IMR-90 (cell line): ENCODE measurements at regions not wholly inside any gene's neighbourhood (a gene's known extent, or its start where the extent isn't known, plus 50 kb on each side); places are given as distances from the start of the nearest gene placed in this dataset.
A peak's percentile ranks its signal among the peaks of the same experiment; 100 is the strongest.

Experiments used
- ATAC-seq: fragments of 200-7000 bp; cut with Tn5 transposase; 2 replicates; pipeline ENCODE4 v1.9.1; 2020; ENCODE audit warnings: low read depth, mild to moderate bottlenecking, moderate library complexity
- BruUV-seq: library from RNA; stranded (reverse); fragments of 400-500 nt; replicated peaks from 2 replicates; lab custom pipeline; 2021; lab: Mats Ljungman, UMichigan
- CTCF ChIA-PET: fragments of 300-600 bp; formaldehyde crosslinking; extraction: SDS; loops from one replicate; lab custom pipeline; 2021; ENCODE audit warnings: antibody characterized with exemption; lab: Yijun Ruan, JAX
- POLR2A ChIA-PET: fragments of 300-600 bp; sonication (Branson Sonifier 250); formaldehyde crosslinking; loops from one replicate; lab custom pipeline; 2022; ENCODE audit warnings: antibody characterized with exemption; ENCODE audit not compliant: unreplicated experiment; lab: Charles Lee
- DNase-seq: peaks from one replicate; pipeline ENCODE4 v3.0.0; 2013
- H2AFZ ChIP-seq: replicated peaks from 2 replicates; pipeline ENCODE3; 2013; ENCODE audit warnings: low read length, mild to moderate bottlenecking; ENCODE audit not compliant: poor library complexity
- H2AK5ac ChIP-seq: 2 replicates; pipeline ENCODE4 v1.6.1; 2013; ENCODE audit warnings: low read depth, low read length, inconsistent platforms
- H2AK9ac ChIP-seq: replicated peaks from 2 replicates; pipeline ENCODE3; 2013; ENCODE audit warnings: mild to moderate bottlenecking, low read depth, low read length, moderate library complexity; ENCODE audit not compliant: poor library complexity
- H2BK120ac ChIP-seq: 2 replicates; pipeline ENCODE4 v1.6.1; 2013; ENCODE audit warnings: low read depth, low read length, inconsistent platforms
- H2BK15ac ChIP-seq: 3 replicates; pipeline ENCODE4 v1.6.1; 2013; ENCODE audit warnings: low read depth, low read length, inconsistent platforms
- H2BK20ac ChIP-seq: 2 replicates; pipeline ENCODE4 v1.6.1; 2013; ENCODE audit warnings: low read depth, mild to moderate bottlenecking, inconsistent platforms, low read length, moderate library complexity
- H2BK5ac ChIP-seq: 2 replicates; pipeline ENCODE4 v1.6.1; 2013; ENCODE audit warnings: mild to moderate bottlenecking, low read depth, low read length, inconsistent platforms; ENCODE audit not compliant: poor library complexity, severe bottlenecking
- H3K14ac ChIP-seq: replicated peaks from 2 replicates; pipeline ENCODE4 v1.6.1; 2013; ENCODE audit warnings: low read depth, low read length, inconsistent platforms
- H3K18ac ChIP-seq: 2 replicates; pipeline ENCODE4 v1.6.1; 2013; ENCODE audit warnings: low read depth, low read length, control low read depth
- H3K23ac ChIP-seq: 2 replicates; pipeline ENCODE4 v1.6.1; 2013; ENCODE audit warnings: low read depth, low read length, inconsistent platforms
- H3K27ac ChIP-seq: 2 replicates; pipeline ENCODE4 v1.5.1; 2013; ENCODE audit warnings: mild to moderate bottlenecking, control low read depth, low read length; ENCODE audit not compliant: insufficient read depth
- H3K27me3 ChIP-seq: 2 replicates; pipeline ENCODE4 v1.6.1; 2013; ENCODE audit warnings: low read length; ENCODE audit not compliant: control insufficient read depth, insufficient read depth
- H3K36me3 ChIP-seq: 2 replicates; pipeline ENCODE4 v1.6.1; 2013; ENCODE audit warnings: low read length, mixed read lengths; ENCODE audit not compliant: control insufficient read depth, insufficient read depth
- H3K4ac ChIP-seq: 2 replicates; pipeline ENCODE4 v1.6.1; 2013; ENCODE audit warnings: low read depth, low read length, inconsistent platforms
- H3K4me1 ChIP-seq: 2 replicates; pipeline ENCODE4 v1.6.1; 2013; ENCODE audit warnings: low read length, mixed read lengths; ENCODE audit not compliant: control insufficient read depth, insufficient read depth
- H3K4me2 ChIP-seq: 2 replicates; pipeline ENCODE4 v1.6.1; 2013; ENCODE audit warnings: low read depth, mild to moderate bottlenecking, control low read depth, low read length, moderate library complexity
- H3K4me3 ChIP-seq: 2 replicates; pipeline ENCODE4 v1.5.1; 2013; ENCODE audit warnings: low read depth, mild to moderate bottlenecking, control low read depth, low read length, moderate library complexity; ENCODE audit not compliant: insufficient read depth
- H3K56ac ChIP-seq: 2 replicates; pipeline ENCODE4 v1.6.1; 2013; ENCODE audit warnings: low read length, inconsistent platforms; ENCODE audit not compliant: insufficient read depth; ENCODE audit errors: extremely low read depth
- H3K79me1 ChIP-seq, 2 experiments: 2 replicates each; pipeline ENCODE4 v1.6.1; 2013; ENCODE audit warnings: low read length in 2 of 2, inconsistent platforms in 1 of 2, low read depth in 1 of 2
- H3K9ac ChIP-seq: 2 replicates; pipeline ENCODE4 v1.6.1; 2013; ENCODE audit warnings: low read depth, low read length, control low read depth
- H3K9me1 ChIP-seq: 2 replicates; pipeline ENCODE4 v1.6.1; 2013; ENCODE audit warnings: low read length, inconsistent platforms; ENCODE audit not compliant: insufficient read depth
- H3K9me3 ChIP-seq: 2 replicates; pipeline ENCODE4 v1.6.1; 2013; ENCODE audit warnings: low read length; ENCODE audit not compliant: control insufficient read depth, insufficient read depth
- H4K20me1 ChIP-seq: 2 replicates; pipeline ENCODE4 v1.6.1; 2013; ENCODE audit warnings: low read length, inconsistent platforms; ENCODE audit not compliant: insufficient read depth
- H4K5ac ChIP-seq: 2 replicates; pipeline ENCODE4 v1.6.1; 2013; ENCODE audit warnings: mild to moderate bottlenecking, low read depth, low read length, control low read depth
- H4K8ac ChIP-seq, 2 experiments: 2 replicates each; pipeline ENCODE4 v1.6.1; 2013; ENCODE audit warnings: low read depth in 2 of 2, low read length in 2 of 2, control low read depth in 1 of 2, inconsistent platforms in 1 of 2
- H4K91ac ChIP-seq: 2 replicates; pipeline ENCODE4 v1.6.1; 2013; ENCODE audit warnings: low read depth, low read length, inconsistent platforms; ENCODE audit not compliant: insufficient read depth
- BHLHE40 ChIP-seq: fragments of 150-350 bp; IDR thresholded peaks from 2 replicates; pipeline ENCODE4 v1.6.1; 2016; ENCODE audit warnings: mild to moderate bottlenecking, low read depth, low read length
- CEBPB ChIP-seq: IDR thresholded peaks from 2 replicates; pipeline ENCODE4 v1.6.1; 2012; ENCODE audit warnings: low read depth, low read length, improper control_type of control experiment
- CHD1 ChIP-seq: IDR thresholded peaks from 2 replicates; pipeline ENCODE4 v1.6.1; 2012; ENCODE audit warnings: low read depth, low read length, improper control_type of control experiment
- FOS ChIP-seq: fragments of 150-350 bp; IDR thresholded peaks from 2 replicates; pipeline ENCODE4 v1.6.1; 2016; ENCODE audit warnings: low read depth, low read length
- NFE2L2 ChIP-seq: fragments of 150-350 bp; IDR thresholded peaks from 2 replicates; pipeline ENCODE4 v1.6.1; 2016; ENCODE audit warnings: low read depth, mild to moderate bottlenecking, low read length
- RAD21 ChIP-seq: IDR thresholded peaks from 2 replicates; pipeline ENCODE4 v1.6.1; 2012; ENCODE audit warnings: low read length, improper control_type of control experiment
- RCOR1 ChIP-seq: IDR thresholded peaks from 2 replicates; pipeline ENCODE4 v1.6.1; 2012; ENCODE audit warnings: mild to moderate bottlenecking, low read length, improper control_type of control experiment; ENCODE audit not compliant: insufficient replicate concordance
- RFX5 ChIP-seq: IDR thresholded peaks from 2 replicates; pipeline ENCODE4 v1.8.0; 2012; ENCODE audit warnings: low read depth, mild to moderate bottlenecking, low read length, moderate library complexity
- WGBS, 2 experiments: methylation state at CpG; one replicate each; pipeline versions ENCODE4 v1.1.5 to v1.1.7; 2013; ENCODE audit warnings: missing lambda C conversion rate in 2 of 2; ENCODE audit not compliant: insufficient read length in 1 of 2; ENCODE audit errors: extremely low coverage in 2 of 2; 5-methylcytosine and 5-hydroxymethylcytosine counted together
- dilution Hi-C: fragments of 300-500 bp; cut with HindIII; formaldehyde crosslinking; loops from one replicate; pipeline ENCODE4 v1.14.3; 2018; ENCODE audit warnings: low sequenced_read_pairs; ENCODE audit not compliant: unreplicated experiment
- in situ Hi-C: fragments of 300-500 bp; cut with MboI; formaldehyde crosslinking; loops from 3 replicates; pipeline ENCODE4 v1.14.3; 2019; ENCODE audit warnings: low sequenced_read_pairs, inconsistent platforms, mixed read lengths
- intact Hi-C: fragments of 100-400 bp; cut with micrococcal nuclease; formaldehyde crosslinking; loops from 2 replicates; pipeline ENCODE4 v1.10.0; 2022

DNA sequence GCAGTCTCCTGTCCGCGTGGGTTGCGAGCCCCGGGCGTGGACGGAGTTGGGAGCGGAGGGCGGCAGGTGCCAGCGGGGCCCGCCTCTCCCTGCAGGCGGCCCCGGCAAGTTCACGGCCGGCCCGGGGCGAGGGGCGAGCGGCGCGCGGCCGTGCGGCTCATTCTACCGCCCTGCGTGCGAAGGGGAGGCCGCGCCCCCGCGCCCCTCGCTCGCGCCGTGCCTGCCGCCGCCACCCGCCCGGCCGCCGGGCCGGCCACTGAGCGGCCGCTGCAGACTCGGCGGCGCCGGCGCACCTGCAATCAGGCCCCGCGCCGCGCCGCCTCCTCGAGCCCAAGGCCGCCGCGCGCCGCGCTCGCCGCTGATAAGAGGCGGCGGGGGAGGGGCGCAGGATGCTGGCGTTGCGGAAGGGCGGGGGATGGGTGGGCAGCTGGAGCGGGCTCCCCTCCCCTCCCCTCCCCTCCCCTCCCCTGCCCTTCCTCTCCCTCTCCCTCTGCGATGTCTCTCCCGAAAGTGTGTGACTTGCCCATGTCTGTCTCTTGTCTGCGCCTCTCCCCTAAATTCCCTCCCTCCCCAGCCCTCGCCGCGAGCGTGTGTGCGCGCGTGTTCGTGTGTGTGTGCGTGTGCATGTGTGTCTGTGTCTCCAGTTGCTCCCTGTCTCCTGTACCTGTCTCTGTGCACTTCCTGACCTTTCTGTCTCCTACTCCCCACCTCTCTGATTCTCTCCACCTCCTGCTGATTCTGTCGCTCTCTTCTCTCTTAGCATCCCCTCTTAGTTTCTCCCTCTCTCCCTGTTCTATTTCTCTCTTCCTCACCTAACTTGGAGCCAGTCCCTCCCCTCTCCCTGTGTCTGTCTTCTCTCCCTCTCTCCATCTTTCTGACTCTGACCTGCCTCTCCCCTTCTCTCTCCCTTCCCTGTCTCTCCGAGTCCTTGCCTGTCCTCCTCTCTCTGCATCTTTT, 768.1 kb upstream of the TBX3 start:
- BruUV-seq: no TSS peak
- Histone ChIP-seq H4K8ac (0 out of 4 replicates have a peak overlapping the region, but pooled peaks of 1 of the 2 experiments have one; percentile 30), H2BK15ac (no peak overlapping the region), H2BK5ac (no peak overlapping the region), H2BK120ac (peak overlapping the region; percentile 47), H2BK20ac (peak overlapping the region; percentile 39), H3K4me2 (peak overlapping the region; percentile 71), H3K4me3 (peak overlapping the region; percentile 30), H3K27me3 (peaks cover 4% of the 10 kb centered on the region; the same call in 1 of the 2 replicates), H2AK5ac (no peak overlapping the region; the same call in 1 of the 2 replicates), H4K5ac (no peak overlapping the region), H3K4me1 (no peaks in the 10 kb centered on the region), H3K9ac (no peak overlapping the region), H4K91ac (peak overlapping the region; percentile 69), H3K79me1 (no peaks in the 10 kb centered on the region), H3K18ac (no peak overlapping the region), H2AFZ (peak overlapping the region; percentile 86), H3K23ac (peak overlapping the region; percentile 52; the same call in 1 of the 2 replicates), H3K56ac (no peak overlapping the region), H4K20me1 (no peaks in the 10 kb centered on the region), H3K4ac (peak overlapping the region; percentile 45), H3K14ac (no peak overlapping the region; the same call in 1 of the 2 replicates), H3K27ac (no peak overlapping the region), H3K9me1 (no peaks in the 10 kb centered on the region), H3K9me3 (no peaks in the 10 kb centered on the region), H2AK9ac (peak overlapping the region; percentile 34), H3K36me3 (no peaks in the 10 kb centered on the region)
- CTCF ChIA-PET: no interaction called here
- TF ChIP-seq NFE2L2: no peak
- no peak for TF ChIP-seq CHD1
- TF ChIP-seq BHLHE40: no peak
- no peak for TF ChIP-seq RCOR1
- no peak for TF ChIP-seq RFX5
- no peak for TF ChIP-seq FOS
- no peak for TF ChIP-seq CEBPB
- TF ChIP-seq RAD21: no peak
- ATAC-seq (peak; percentile 88), DNase-seq (peak; percentile 10)
- 8% methylated on average over 25 of the region's 83 CpGs; no CpG with 5 or more reads in 1 of the 2 experiments for WGBS, 2 experiments
- dilution Hi-C loops (no loop called here), in situ Hi-C loops (no loop called here), intact Hi-C loops (no loop called here)
- POLR2A ChIA-PET: no interaction called here
